HFFc6 (cell line): ENCODE measurements at regions not wholly inside any gene's neighbourhood (a gene's known extent, or its start where the extent isn't known, plus 50 kb on each side); places are given as distances from the start of the nearest gene placed in this dataset.
A peak's percentile ranks its signal among the peaks of the same experiment; 100 is the strongest.
"Not testable (repeated sequence)": the region's sequence is repeated elsewhere in the genome, so short reads cannot be mapped to it uniquely, and the experiment has no call there.

ENCODE experiments used
- DNase-seq: peaks from one replicate; pipeline ENCODE4 v3.0.0-alpha.2; 2018
- H3K27ac Mint-ChIP-seq: 2 replicates; pipeline ENCODE4 v1.8.0; 2020; ENCODE audit warnings: mild to moderate bottlenecking, mixed read lengths
- H3K27me3 Mint-ChIP-seq: 2 replicates; pipeline ENCODE4 v1.8.0; 2021; ENCODE audit warnings: mild to moderate bottlenecking, moderate library complexity, mixed read lengths; ENCODE audit not compliant: insufficient read depth
- H3K36me3 Mint-ChIP-seq: 2 replicates; pipeline ENCODE4 v1.8.0; 2021; ENCODE audit warnings: low read depth, mixed read lengths
- H3K4me1 Mint-ChIP-seq: 2 replicates; pipeline ENCODE4 v1.8.0; 2020; ENCODE audit warnings: low read depth, mixed read lengths
- H3K4me3 Mint-ChIP-seq: 2 replicates; pipeline ENCODE4 v1.8.0; 2020; ENCODE audit warnings: mild to moderate bottlenecking, moderate library complexity, mixed read lengths
- H3K9me3 Mint-ChIP-seq: 2 replicates; pipeline ENCODE4 v1.8.0; 2020; ENCODE audit warnings: mild to moderate bottlenecking, mixed read lengths

GRCh38 chr9:63450836-63451235, 1834.2 kb downstream of the FOXD4L5 start:
- not testable (repeated sequence) for H3K4me3 Mint-ChIP-seq

GRCh38 chr9:63425123-63425522, 1859.9 kb downstream of the FOXD4L5 start:
- H3K4me3 Mint-ChIP-seq, H3K27me3 Mint-ChIP-seq, H3K27ac Mint-ChIP-seq, H3K9me3 Mint-ChIP-seq, DNase-seq, H3K4me1 Mint-ChIP-seq, H3K36me3 Mint-ChIP-seq: not testable (repeated sequence)

More at GRCh38 chr9:63450836-63451235, 1834.2 kb downstream of the FOXD4L5 start:
- not testable (repeated sequence) for DNase-seq, H3K27me3 Mint-ChIP-seq, H3K9me3 Mint-ChIP-seq, H3K4me1 Mint-ChIP-seq, H3K27ac Mint-ChIP-seq, H3K36me3 Mint-ChIP-seq

- not testable (repeated sequence) for H3K9me3 Mint-ChIP-seq, H3K27ac Mint-ChIP-seq, H3K36me3 Mint-ChIP-seq, DNase-seq, H3K4me3 Mint-ChIP-seq, H3K4me1 Mint-ChIP-seq, H3K27me3 Mint-ChIP-seq
These were observed 1894.1 kb downstream of the FOXD4L5 start for GRCh38 chr9:63390897-63391296.

DNA sequence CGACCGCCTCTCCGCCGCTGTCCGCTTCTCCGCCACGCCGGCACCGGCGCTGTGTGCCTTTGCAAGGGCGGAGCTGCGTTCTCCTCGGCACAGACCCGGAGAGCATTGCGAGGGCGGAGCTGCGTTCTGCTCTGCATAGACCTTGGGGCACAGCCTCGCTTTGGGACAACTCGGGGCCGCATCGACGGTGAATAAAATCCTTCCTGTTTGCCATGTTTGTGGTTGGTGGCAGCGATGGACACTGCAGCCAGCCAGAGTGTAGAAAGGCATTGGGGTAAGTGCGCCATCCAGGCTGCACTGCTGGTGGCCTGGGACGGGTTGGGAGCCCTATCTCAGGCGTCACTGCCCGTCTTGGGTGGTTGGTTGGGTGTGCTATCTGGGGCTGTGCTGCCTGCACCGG, 1899.5 kb downstream of the FOXD4L5 start:
- not testable (repeated sequence) for H3K27me3 Mint-ChIP-seq, H3K4me3 Mint-ChIP-seq, DNase-seq, H3K9me3 Mint-ChIP-seq, H3K4me1 Mint-ChIP-seq, H3K27ac Mint-ChIP-seq, H3K36me3 Mint-ChIP-seq

DNA sequence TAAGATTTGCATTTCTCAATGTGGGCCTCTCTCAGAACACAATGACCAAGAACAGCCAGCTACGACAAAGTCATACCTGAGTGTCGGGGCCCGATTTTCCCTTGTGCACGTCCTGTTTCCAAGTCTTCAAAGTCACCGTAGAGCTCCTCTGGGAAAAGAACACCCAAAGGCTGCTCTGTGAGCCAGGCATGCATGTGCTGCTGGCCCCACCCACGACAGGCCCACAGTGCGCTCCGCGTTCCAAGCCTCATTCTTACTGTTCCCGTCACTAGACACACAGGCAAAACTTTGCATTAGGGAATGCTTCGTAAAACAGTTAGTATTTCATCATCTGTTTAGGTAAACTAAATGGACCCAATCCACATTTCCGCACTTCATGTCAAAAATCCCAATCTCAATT, 1905.1 kb downstream of the FOXD4L5 start:
- not testable (repeated sequence) for DNase-seq, H3K4me1 Mint-ChIP-seq, H3K9me3 Mint-ChIP-seq, H3K36me3 Mint-ChIP-seq, H3K4me3 Mint-ChIP-seq, H3K27ac Mint-ChIP-seq, H3K27me3 Mint-ChIP-seq

GRCh38 chr9:63354219-63354618, 1930.8 kb downstream of the FOXD4L5 start:
- not testable (repeated sequence) for H3K36me3 Mint-ChIP-seq, H3K4me3 Mint-ChIP-seq, H3K27ac Mint-ChIP-seq, H3K4me1 Mint-ChIP-seq, DNase-seq, H3K9me3 Mint-ChIP-seq, H3K27me3 Mint-ChIP-seq

- DNase-seq, H3K4me3 Mint-ChIP-seq, H3K9me3 Mint-ChIP-seq, H3K27me3 Mint-ChIP-seq, H3K36me3 Mint-ChIP-seq, H3K4me1 Mint-ChIP-seq: not testable (repeated sequence)
- H3K27ac Mint-ChIP-seq: peak overlapping the region; percentile 65
These were observed 1937.7 kb downstream of the FOXD4L5 start for GRCh38 chr9:63347347-63347746.

GRCh38 chr9:63346310-63347048, 1938.5 kb downstream of the FOXD4L5 start:
- not testable (repeated sequence) for H3K36me3 Mint-ChIP-seq, H3K9me3 Mint-ChIP-seq, H3K4me1 Mint-ChIP-seq, H3K27me3 Mint-ChIP-seq, H3K4me3 Mint-ChIP-seq
- H3K27ac Mint-ChIP-seq: peak overlapping the region; percentile 93
- peak; percentile 65 for DNase-seq

DNA sequence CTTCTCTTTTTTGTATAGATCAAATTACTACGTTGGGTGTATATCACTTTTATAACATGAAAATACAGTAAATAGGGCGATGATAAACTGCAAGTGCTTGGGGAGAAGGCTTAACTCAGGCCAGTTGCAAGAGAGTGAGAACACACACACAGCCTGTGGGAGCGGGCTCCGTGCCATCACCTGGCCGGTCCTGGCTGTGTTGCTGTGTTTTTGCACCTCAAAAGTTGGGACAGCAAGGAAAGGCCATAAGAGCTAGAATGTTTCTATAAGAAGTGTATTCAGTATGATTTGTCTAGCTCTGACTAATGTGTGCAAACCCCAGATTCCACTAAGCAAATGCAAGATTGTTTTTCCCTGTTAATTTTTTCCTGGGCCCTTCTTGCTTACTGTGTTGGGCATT, 1940.6 kb downstream of the FOXD4L5 start:
- not testable (repeated sequence) for H3K4me3 Mint-ChIP-seq, H3K27me3 Mint-ChIP-seq, H3K27ac Mint-ChIP-seq, H3K4me1 Mint-ChIP-seq, DNase-seq, H3K36me3 Mint-ChIP-seq, H3K9me3 Mint-ChIP-seq

DNA sequence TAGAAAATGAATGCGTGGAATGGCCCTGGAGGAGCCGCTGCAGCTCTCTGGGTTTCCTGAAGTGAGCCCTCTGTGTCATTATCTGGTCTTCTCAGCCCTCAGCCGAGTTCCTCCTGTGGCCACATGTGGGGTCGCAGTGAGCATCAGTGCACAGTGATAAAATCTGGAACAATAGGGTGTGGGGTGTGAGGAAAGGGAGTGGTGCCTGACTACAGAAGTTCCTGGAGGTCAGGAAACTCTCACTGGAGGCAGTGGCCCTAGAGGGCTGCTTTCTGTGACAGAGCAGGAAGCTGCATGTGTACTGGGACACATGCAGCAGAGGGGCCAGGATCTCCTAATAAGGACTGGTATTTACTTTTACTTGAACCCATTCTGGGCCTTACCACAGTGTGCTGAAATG, 1942.5 kb downstream of the FOXD4L5 start:
- H3K4me3 Mint-ChIP-seq, H3K9me3 Mint-ChIP-seq, H3K27me3 Mint-ChIP-seq, H3K36me3 Mint-ChIP-seq: not testable (repeated sequence)
- H3K4me1 Mint-ChIP-seq: peaks cover 15% of the 10 kb centered on the region
- DNase-seq: peak; percentile 49
- peak overlapping the region; percentile 91 for H3K27ac Mint-ChIP-seq

DNA sequence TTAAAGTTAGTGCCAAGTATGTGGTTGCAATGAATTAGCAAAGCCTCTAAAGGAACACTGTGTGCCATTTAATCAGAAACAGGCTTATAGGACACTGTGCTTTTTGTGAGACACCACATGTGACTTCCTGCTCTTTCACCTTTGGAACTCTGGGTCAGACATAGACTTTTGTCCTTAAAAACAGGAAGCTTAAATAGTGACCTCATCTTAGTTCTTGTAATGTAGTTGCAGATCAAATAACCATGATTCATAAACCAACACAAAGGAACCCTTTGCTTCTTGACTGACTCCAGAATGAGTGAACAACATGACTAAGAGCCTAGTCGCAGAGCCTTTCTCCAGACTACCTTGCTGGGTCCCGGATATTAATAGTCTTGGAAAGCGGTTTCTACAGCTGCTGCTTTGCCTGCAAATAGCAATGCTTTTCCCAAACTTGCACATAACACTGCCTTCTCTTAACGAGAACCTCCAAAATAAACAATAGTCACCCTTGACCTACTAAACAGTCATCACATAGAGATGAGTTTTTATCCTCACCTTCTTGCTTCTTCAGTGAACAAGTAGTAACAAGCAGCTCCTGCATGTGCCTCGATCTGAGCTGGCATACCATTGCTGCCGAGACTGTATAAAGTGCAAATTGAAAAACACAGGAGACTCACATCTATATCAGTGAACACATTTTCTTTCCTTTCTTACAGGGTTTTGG, 1947.0 kb downstream of the FOXD4L5 start:
- peak overlapping the region; percentile 40 for H3K27ac Mint-ChIP-seq
- H3K4me1 Mint-ChIP-seq, H3K27me3 Mint-ChIP-seq, H3K36me3 Mint-ChIP-seq, H3K9me3 Mint-ChIP-seq: not testable (repeated sequence)
- peak overlapping the region; percentile 28; the same call in 1 of the 2 replicates for H3K4me3 Mint-ChIP-seq
- peak; percentile 73 for DNase-seq

DNA sequence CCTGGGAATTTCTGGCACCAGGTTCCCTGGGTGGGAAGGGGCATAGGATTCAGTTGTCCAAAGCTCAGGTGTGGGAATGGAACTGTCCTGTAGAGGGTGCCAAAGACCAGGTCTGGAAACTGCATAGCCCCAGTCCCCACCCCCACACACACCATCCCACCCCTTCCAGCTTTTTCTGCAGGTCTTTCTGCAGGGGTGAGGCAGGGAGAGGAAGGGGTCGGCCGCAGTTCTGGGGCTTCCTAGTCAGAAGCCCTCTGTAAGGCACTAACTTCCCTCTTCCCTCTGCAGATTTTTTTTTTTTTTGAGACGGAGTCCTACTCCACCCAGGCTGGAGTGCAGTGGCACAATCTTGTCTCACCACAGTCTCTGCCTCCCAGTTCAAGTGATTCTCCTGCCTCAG, 1949.7 kb downstream of the FOXD4L5 start:
- H3K27ac Mint-ChIP-seq, H3K27me3 Mint-ChIP-seq, H3K4me1 Mint-ChIP-seq, H3K9me3 Mint-ChIP-seq, DNase-seq, H3K36me3 Mint-ChIP-seq, H3K4me3 Mint-ChIP-seq: not testable (repeated sequence)

DNA sequence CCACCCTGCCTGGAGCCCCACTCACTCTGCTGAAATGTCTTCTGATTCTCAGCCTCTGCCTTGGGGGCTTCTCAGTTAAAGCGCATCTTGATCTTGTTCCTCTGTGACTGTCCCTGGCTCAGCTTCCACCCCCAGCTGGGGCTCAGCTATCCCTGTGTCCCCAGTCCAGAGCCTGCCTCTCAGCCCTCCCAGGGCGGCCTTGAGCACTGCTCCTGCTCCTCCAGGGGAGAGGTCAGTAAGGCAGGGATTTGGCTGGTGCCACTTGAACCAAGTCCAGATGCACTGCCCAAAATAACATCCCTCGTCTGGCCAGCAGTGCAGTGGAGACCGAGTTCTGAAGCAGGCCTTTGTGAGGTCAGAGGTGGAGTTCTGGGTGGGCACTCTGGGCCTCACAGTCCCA, 1950.8 kb downstream of the FOXD4L5 start:
- H3K4me1 Mint-ChIP-seq, H3K27me3 Mint-ChIP-seq, H3K9me3 Mint-ChIP-seq, H3K27ac Mint-ChIP-seq, DNase-seq, H3K36me3 Mint-ChIP-seq, H3K4me3 Mint-ChIP-seq: not testable (repeated sequence)

- H3K9me3 Mint-ChIP-seq, H3K27ac Mint-ChIP-seq, H3K4me3 Mint-ChIP-seq, H3K36me3 Mint-ChIP-seq, H3K27me3 Mint-ChIP-seq, H3K4me1 Mint-ChIP-seq, DNase-seq: not testable (repeated sequence)
These were observed 1951.9 kb downstream of the FOXD4L5 start for GRCh38 chr9:63333083-63333482.
